Glutamatergic neuron (in vitro differentiated cells): ENCODE measurements at regions not wholly inside any gene's neighbourhood (a gene's known extent, or its start where the extent isn't known, plus 50 kb on each side); places are given as distances from the start of the nearest gene placed in this dataset.
"Not testable (repeated sequence)": the region's sequence is repeated elsewhere in the genome, so short reads cannot be mapped to it uniquely, and the experiment has no call there.

Source experiments
- DNase-seq: peaks from one replicate; pipeline ENCODE4 v3.0.0; 2022
- H3K27ac Mint-ChIP-seq: one replicate; pipeline ENCODE4 v1.8.0; 2020; ENCODE audit warnings: mild to moderate bottlenecking, mixed read lengths, inconsistent platforms; ENCODE audit not compliant: unreplicated experiment
- H3K27me3 Mint-ChIP-seq: one replicate; pipeline ENCODE4 v1.8.0; 2020; ENCODE audit warnings: mild to moderate bottlenecking, moderate library complexity, mixed read lengths, inconsistent platforms; ENCODE audit not compliant: unreplicated experiment
- H3K36me3 Mint-ChIP-seq: one replicate; pipeline ENCODE4 v1.8.0; 2020; ENCODE audit warnings: mild to moderate bottlenecking, mixed read lengths, inconsistent platforms; ENCODE audit not compliant: unreplicated experiment
- H3K4me1 Mint-ChIP-seq: one replicate; pipeline ENCODE4 v1.8.0; 2020; ENCODE audit warnings: mild to moderate bottlenecking, low read depth, mixed read lengths, inconsistent platforms; ENCODE audit not compliant: unreplicated experiment
- H3K4me3 Mint-ChIP-seq: one replicate; pipeline ENCODE4 v1.8.0; 2020; ENCODE audit warnings: mild to moderate bottlenecking, mixed read lengths, inconsistent platforms; ENCODE audit not compliant: unreplicated experiment
- H3K9me3 Mint-ChIP-seq: one replicate; pipeline ENCODE4 v1.8.0; 2020; ENCODE audit warnings: mild to moderate bottlenecking, moderate library complexity, mixed read lengths, inconsistent platforms; ENCODE audit not compliant: unreplicated experiment
- TF ChIP-seq, protein P1 (sequence below): fragments of 200-600 bp; sonication (generic); IDR thresholded peaks from one replicate; pipeline ENCODE4 v1.5.0; 2021; ENCODE audit not compliant: partially characterized antibody, unreplicated experiment

DNA sequence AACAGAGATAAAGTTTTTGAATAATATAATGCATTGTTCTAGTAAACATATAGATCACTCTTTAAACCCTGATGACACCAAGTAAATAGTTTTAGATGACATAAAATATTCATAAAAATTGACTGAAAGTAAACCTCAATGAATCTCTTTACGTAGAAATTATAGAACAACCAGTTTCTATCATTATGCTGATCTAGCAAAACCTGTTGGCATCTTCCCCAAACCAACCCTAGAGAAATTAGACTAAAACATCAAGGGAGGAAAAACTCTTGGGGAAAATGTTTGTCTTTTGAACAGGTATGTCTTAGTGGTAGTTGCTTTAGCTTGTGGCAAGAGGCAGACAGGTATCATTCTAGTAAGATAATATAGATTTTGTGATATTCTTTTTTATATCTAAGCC is 747.0 kb upstream of the CDH6 start:
- TF ChIP-seq, protein P1, sequence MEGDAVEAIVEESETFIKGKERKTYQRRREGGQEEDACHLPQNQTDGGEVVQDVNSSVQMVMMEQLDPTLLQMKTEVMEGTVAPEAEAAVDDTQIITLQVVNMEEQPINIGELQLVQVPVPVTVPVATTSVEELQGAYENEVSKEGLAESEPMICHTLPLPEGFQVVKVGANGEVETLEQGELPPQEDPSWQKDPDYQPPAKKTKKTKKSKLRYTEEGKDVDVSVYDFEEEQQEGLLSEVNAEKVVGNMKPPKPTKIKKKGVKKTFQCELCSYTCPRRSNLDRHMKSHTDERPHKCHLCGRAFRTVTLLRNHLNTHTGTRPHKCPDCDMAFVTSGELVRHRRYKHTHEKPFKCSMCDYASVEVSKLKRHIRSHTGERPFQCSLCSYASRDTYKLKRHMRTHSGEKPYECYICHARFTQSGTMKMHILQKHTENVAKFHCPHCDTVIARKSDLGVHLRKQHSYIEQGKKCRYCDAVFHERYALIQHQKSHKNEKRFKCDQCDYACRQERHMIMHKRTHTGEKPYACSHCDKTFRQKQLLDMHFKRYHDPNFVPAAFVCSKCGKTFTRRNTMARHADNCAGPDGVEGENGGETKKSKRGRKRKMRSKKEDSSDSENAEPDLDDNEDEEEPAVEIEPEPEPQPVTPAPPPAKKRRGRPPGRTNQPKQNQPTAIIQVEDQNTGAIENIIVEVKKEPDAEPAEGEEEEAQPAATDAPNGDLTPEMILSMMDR, result no peak
- no peaks in the 10 kb centered on the region for H3K4me1 Mint-ChIP-seq
- no peak for DNase-seq
- H3K9me3 Mint-ChIP-seq, result peaks cover 3% of the 10 kb centered on the region
- peaks cover 1% of the 10 kb centered on the region for H3K36me3 Mint-ChIP-seq
- no peak overlapping the region for H3K4me3 Mint-ChIP-seq
- no peak overlapping the region for H3K27ac Mint-ChIP-seq
- no peaks in the 10 kb centered on the region for H3K27me3 Mint-ChIP-seq

DNA sequence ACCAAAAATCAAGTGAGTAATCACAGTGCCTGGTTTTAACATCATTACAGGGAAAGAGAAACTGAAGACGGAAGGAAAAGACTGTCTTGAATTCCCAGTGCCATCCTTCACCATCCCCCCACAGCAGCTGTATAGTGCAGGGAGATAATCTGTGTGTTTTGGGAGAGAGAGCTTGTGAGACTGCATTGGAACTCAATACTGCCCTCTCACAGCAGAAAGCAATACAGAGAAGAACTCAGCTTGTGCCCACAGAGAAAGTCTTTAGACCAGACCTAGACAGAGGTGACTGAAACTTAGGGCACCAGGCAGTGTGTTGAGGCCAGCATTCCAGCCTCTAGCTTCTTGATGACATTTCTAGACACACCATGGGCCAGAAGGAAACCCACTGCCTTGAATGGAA is 754.7 kb upstream of the CDH6 start:
- Mint-ChIP-seq H3K27me3 (peaks cover 2% of the 10 kb centered on the region), H3K9me3 (peaks cover 10% of the 10 kb centered on the region), H3K4me3 (no peak overlapping the region), H3K36me3 (peaks cover 22% of the 10 kb centered on the region), H3K27ac (no peak overlapping the region), H3K4me1 (no peaks in the 10 kb centered on the region)
- DNase-seq, result no peak
- TF ChIP-seq, protein P1, result no peak

DNA sequence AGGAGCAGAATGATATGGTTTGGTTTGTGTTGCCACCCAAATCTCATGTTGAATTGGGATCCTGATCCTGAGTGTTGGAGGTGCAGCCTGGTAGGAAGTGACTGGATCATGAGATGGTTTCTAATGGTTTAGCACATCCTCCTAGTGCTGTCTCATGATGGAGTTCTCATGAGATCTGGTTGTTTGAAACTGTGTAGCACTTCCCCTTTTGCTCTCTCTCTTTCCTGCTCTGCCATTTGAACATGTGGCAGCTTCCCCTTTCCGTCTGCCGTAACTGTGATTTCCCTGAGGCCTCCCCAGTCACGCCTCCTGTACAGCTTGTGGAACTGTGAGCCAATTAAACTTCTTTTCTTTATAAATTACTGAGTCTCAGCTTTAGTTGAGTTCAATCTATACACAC is 756.8 kb upstream of the CDH6 start:
- no peaks in the 10 kb centered on the region for H3K4me1 Mint-ChIP-seq
- H3K4me3 Mint-ChIP-seq, result no peak overlapping the region
- peaks cover 2% of the 10 kb centered on the region for H3K27me3 Mint-ChIP-seq
- DNase-seq, result no peak
- TF ChIP-seq, protein P1, result no peak
- H3K36me3 Mint-ChIP-seq, result peaks cover 22% of the 10 kb centered on the region
- H3K27ac Mint-ChIP-seq, result no peak overlapping the region
- H3K9me3 Mint-ChIP-seq, result peaks cover 7% of the 10 kb centered on the region

DNA sequence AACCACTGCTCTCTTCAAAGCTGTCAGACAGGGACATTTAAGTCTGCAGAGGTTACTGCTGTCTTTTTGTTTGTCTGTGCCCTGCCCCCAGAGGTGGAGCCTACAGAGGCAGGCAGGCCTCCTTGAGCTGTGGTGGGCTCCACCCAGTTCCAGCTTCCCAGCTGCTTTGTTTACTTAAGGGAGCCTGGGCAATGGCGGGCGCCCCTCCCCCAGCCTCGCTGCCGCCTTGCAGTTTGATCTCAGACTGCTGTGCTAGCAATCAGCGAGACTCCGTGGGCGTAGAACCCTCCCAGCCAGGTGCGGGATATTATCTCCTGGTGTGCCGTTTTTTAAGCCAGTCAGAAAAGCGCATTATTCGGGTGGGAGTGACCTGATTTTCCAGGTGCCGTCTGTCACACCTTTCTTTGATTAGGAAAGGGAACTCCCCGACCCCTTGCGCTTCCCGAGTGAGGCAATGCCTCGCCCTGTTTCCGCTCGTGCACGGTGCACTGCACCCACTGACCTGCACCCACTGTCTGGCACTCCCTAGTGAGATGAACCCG is 764.5 kb upstream of the CDH6 start:
- H3K9me3 Mint-ChIP-seq, H3K27me3 Mint-ChIP-seq, H3K36me3 Mint-ChIP-seq, H3K4me1 Mint-ChIP-seq: not testable (repeated sequence)
- Mint-ChIP-seq H3K27ac (peak overlapping the region; percentile 38), H3K4me3 (peak overlapping the region; percentile 65)
- peak; percentile 31 for DNase-seq

DNA sequence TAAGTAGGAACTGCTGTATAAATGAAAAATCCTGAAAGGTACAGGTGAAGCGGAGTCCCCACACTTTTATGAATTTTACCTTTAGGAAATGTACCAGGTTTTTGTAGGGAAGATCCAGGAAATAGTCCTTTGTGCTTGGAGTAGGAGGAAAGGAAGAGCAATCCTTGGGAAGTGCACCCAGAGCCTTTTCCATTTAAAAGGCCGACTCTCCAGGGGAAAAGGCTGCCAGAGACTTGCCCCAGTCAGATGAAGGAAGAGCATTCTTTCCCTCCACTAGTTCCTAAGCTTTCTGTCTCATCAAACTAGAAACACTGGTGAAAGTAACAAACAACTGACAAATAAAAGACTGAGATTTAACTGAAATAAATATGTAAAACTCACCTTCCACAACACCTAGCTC is 779.4 kb upstream of the CDH6 start:
- no peak overlapping the region for H3K27ac Mint-ChIP-seq
- no peaks in the 10 kb centered on the region for H3K36me3 Mint-ChIP-seq
- peaks cover 2% of the 10 kb centered on the region for H3K4me1 Mint-ChIP-seq
- TF ChIP-seq, protein P1, result no peak
- H3K4me3 Mint-ChIP-seq, result no peak overlapping the region
- no peaks in the 10 kb centered on the region for H3K27me3 Mint-ChIP-seq
- no peak for DNase-seq
- no peaks in the 10 kb centered on the region for H3K9me3 Mint-ChIP-seq
